Caki2 (cell line): ENCODE measurements at regions not wholly inside any gene's neighbourhood (a gene's known extent, or its start where the extent isn't known, plus 50 kb on each side); places are given as distances from the start of the nearest gene placed in this dataset.
"Not testable (repeated sequence)": the region's sequence is repeated elsewhere in the genome, so short reads cannot be mapped to it uniquely, and the experiment has no call there.

Source experiments
- DNase-seq: peaks from one replicate; pipeline ENCODE4 v3.0.0-alpha.2; 2015; ENCODE audit warnings: low read depth
- in situ Hi-C: cut with HindIII; loops from 2 replicates; pipeline ENCODE4 v1.10.0; 2016; ENCODE audit warnings: low sequenced_read_pairs, low pct_unique_long_range_greater_than_20kb, mixed read lengths

DNA sequence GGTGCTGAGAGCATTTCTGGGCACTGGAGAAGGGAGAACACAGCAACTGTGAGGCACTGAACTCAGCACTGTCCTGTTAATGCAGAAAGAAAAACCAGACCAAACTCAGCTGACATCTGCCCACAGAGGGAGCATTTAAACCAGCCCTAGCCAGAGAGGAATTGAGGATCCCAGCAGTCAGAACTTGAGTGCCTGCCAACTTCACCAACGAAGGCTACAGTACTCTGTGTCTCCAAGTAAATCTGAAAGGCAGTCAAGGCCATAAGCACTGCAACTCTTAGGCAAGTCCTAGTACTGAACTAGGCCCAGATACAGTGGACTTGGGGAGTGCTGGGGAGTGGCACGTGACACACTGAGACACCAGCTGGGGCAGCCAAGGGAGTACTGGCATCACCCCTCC is 176.2 kb upstream of the ZC3H15 start:
- no peak for DNase-seq
- in situ Hi-C loops, result no loop called here

- no peak for DNase-seq
Observed at GRCh38 chr2:186319105-186319504, 167.0 kb upstream of the ZC3H15 start.

GRCh38 chr2:186325827-186326535 is 160.1 kb upstream of the ZC3H15 start:
- in situ Hi-C loops, result no loop called here
- DNase-seq, result no peak

More at GRCh38 chr2:186319105-186319504, 167.0 kb upstream of the ZC3H15 start:
- in situ Hi-C loops, result no loop called here

DNA sequence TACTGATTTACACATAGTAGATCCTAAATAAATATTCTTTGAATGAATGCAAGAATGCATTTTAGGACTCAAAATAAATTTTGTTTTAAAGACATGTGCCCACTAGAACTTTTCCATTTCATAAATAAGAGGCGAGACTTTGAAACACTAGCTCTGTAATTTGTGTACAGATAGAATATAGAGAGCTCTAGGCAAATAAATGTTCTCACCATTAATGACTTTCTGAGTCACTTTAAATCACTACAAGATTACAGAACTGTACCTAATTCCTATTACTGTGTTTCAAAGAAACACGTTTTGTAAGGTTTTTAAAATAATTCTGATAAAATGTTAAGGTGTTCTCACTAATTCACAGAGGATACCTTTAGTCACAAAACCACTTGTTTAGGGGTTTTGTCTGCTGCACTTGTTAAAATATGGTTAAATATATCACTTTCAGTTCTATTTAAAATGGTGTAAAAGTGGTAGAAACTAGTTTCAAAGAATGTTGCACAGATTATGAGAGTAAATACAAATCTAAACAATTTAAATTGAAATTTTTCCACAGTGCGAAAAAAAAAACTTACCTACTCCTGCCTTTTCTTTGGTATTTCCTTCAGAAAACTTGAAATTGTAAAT is 158.7 kb upstream of the ZC3H15 start:
- DNase-seq, result no peak
- in situ Hi-C loops, result no loop called here

GRCh38 chr2:186328838-186329237 is 157.2 kb upstream of the ZC3H15 start:
- in situ Hi-C loops, result no loop called here
- DNase-seq, result no peak

- in situ Hi-C loops, result loop anchor here (10.0 kb wide), 1 partner anchor 95 kb away; no protein-coding TSS in a partner anchor
- no peak for DNase-seq
Observed at GRCh38 chr2:186330050-186330449, 156.0 kb upstream of the ZC3H15 start.

GRCh38 chr2:186339716-186340115 is 146.3 kb upstream of the ZC3H15 start:
- DNase-seq, result no peak
- in situ Hi-C loops, result loop anchor here (10.0 kb wide), 1 partner anchor 85 kb away; no protein-coding TSS in a partner anchor

GRCh38 chr2:186342029-186342428 is 144.0 kb upstream of the ZC3H15 start:
- in situ Hi-C loops, result no loop called here
- no peak for DNase-seq

DNA sequence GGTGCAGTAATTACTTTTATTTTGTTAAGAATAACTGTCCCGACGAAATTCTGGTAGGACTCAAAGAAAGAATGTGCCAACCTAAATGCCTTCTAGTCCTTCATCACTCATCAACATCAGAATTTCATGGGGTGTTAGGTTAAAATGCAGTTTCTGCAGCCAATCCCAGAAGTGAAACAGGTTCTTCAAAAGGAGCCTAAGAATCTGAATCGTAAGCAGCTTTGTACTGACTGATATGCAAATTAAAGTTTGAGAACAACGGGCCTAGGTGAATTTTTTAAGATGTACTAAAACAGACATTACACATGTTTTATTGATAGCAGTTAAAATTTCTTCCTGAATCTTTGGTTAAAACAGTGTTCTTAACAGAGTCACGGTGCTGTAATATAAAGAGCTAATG is 140.3 kb upstream of the ZC3H15 start:
- in situ Hi-C loops, result no loop called here
- no peak for DNase-seq

DNA sequence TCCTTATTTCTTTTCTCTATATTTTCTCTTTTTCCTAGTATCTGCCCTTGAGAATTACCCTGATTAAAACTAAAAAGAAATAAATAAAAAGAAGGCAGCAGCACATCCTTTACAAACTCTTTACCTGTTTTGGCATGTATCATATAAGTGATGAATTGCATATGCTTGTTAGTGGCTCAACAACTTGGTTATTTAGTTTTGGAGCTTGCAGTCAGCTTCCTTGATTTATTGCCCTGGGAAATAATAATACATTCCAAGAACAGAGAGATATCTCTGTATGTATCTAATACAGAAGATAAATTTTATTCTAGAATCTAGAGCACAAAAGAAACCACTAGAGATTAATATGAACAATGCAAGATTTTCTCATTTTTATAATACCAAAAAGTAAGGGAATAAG is 139.8 kb upstream of the ZC3H15 start:
- in situ Hi-C loops, result no loop called here
- no peak for DNase-seq

DNA sequence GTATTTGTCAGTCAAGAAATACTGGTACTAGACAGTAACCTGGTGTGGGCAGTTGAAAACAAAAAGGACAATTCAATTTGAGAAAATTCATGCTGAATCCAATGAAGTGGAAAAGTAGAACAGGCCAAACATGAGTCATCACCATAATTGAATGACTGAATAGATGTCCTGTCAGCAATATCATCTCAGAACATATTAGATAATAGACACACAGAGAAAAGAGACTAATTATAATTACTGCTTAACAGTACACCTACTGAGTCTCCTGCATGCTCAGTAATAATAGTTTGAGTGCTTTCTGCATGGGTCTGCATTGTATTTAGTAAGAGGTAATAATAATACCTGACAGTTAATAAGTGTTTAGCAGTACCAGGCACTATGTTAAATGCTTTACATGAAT is 138.6 kb upstream of the ZC3H15 start:
- DNase-seq, result peak; percentile 19
- in situ Hi-C loops, result no loop called here

- no peak for DNase-seq
- in situ Hi-C loops, result no loop called here
Observed at GRCh38 chr2:186348200-186348599, 137.9 kb upstream of the ZC3H15 start.

- DNase-seq, result no peak
- in situ Hi-C loops, result no loop called here
Observed at GRCh38 chr2:186349508-186349907, 136.6 kb upstream of the ZC3H15 start.

DNA sequence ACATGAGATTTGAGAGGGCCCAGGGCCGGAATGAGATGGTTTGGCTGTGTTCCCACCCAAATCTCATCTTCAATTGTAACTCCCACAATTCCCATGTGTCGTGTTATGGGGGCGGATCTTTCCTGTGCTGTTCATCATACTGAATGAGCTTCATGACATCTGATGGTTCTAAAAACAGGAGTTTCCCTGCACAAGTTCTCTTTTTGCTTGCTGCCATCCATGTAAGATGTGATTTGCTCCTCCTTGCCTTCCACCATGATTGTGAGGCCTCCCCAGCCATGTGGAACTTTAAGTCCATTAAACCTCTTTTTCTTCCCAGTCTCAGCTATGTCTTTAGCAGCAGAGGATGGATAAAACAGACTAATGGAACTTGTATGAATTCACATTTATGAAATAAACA is 131.9 kb upstream of the ZC3H15 start:
- in situ Hi-C loops, DNase-seq: not testable (repeated sequence)

GRCh38 chr2:186365406-186365805 is 120.7 kb upstream of the ZC3H15 start:
- in situ Hi-C loops, result no loop called here
- DNase-seq, result no peak

DNA sequence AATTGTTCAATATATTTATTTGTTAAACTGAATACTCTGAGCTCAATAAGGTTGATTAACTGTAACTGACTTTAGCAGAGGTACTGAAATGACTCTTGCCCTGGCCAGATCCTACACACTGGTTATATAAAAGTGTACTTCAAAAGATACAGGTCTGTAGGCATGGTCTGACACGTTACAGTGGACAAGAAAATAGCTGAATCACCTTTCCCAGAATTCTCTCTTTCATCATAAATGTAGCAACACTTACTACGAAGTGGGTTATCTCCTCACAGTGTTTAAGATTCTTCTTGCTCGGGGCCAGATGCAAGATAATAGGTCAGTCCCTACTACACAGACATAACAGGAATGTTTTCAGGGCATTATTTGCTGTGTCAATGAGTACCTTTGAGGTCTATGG is 107.0 kb upstream of the ZC3H15 start:
- peak; percentile 5 for DNase-seq
- in situ Hi-C loops, result no loop called here

GRCh38 chr2:186380805-186381204 is 105.3 kb upstream of the ZC3H15 start:
- in situ Hi-C loops, result no loop called here
- no peak for DNase-seq

DNA sequence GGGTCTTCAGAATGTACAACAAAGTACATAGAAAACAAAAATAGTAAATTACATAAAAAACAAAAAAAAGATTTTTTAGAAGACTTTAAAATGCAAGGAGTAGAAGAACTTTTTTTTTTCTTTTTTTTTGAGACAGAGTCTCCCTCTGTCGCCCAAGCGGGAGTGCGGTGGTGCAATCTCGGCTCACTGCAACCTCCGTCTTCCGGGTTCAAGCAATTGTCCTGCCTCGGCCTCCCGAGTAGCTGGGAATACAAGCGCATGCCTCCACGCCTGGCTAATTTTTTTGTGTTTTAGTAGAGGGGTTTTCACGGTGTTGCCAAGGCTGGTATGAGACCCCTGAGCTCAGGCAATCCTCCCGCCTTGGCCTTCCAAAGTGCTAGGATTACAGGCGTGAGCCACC is 104.5 kb upstream of the ZC3H15 start:
- no peak for DNase-seq
- in situ Hi-C loops, result no loop called here

DNA sequence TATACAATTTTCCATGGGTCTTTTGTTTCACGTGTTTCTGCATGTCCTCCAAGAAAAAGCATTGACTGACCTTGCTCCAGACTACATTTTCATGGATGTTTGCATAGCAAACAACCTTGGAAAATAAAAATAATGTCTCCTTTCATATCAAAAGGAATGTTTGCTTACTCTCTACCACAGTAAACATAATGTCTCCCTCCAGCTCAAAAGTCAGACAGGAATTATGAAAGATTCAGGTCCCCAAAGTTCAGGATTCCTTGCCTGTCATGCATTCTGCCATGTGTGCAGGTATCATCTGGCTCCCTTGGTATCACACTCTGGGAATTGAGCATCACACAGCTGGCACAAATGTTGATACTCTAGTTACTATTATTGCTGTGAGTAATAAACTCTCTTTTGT is 103.1 kb upstream of the ZC3H15 start:
- DNase-seq, result no peak
- in situ Hi-C loops, result no loop called here

GRCh38 chr2:186384226-186384625 is 101.8 kb upstream of the ZC3H15 start:
- no peak for DNase-seq
- in situ Hi-C loops, result no loop called here
